ENCODE measurements at regions not wholly inside any gene's neighbourhood (a gene's known extent, or its start where the extent isn't known, plus 50 kb on each side); places are given as distances from the start of the nearest gene placed in this dataset.

GRCh38 chr18:25464227-25464626 is 112.3 kb upstream of the ZNF521 start:
- Histone ChIP-seq H3K9me2 (replicated peaks; ENCODE audit: low read length) (no peaks in the 10 kb centered on the region), H3K27ac (ENCODE audit: low read length) (no peak overlapping the region), H3K4me1 (ENCODE audit: insufficient read depth, low read length) (no peaks in the 10 kb centered on the region), H3K4me2 (ENCODE audit: low read length) (no peak overlapping the region), H3K9me3 (ENCODE audit: low read length) (no peaks in the 10 kb centered on the region), H3K27me3 (ENCODE audit: low read length) (peaks cover 53% of the 10 kb centered on the region), H3K9ac (ENCODE audit: low read length) (no peak overlapping the region), H4K20me1 (ENCODE audit: low read length) (no peaks in the 10 kb centered on the region), H2AFZ (ENCODE audit: low read length) (no peak overlapping the region), H3F3A (ENCODE audit: low read length, unreplicated experiment) (no peaks in the 10 kb centered on the region), H3K36me3 (ENCODE audit: low read depth, low read length) (no peaks in the 10 kb centered on the region), H3K79me2 (ENCODE audit: low read length) (no peaks in the 10 kb centered on the region), H3K4me3 (ENCODE audit: low read length) (no peak overlapping the region)
- BruUV-seq (replicated peaks): no TSS peak
- ATAC-seq (no peak), DNase-seq (no peak)
- intact Hi-C loops (cut with micrococcal nuclease): no loop called here
- POLR2A ChIA-PET (ENCODE audit: unreplicated experiment): no interaction called here
- CTCF ChIA-PET: no interaction called here
- no peak for TF ChIP-seq EZH2phosphoT487 (IDR thresholded peaks at IDR 0.05; ENCODE audit: borderline replicate concordance, low read length)
- TF ChIP-seq EZH2 (IDR thresholded peaks at IDR 0.05; ENCODE audit: low read length, unreplicated experiment): no peak
- no peak for TF ChIP-seq CTCF (conservative IDR thresholded peaks at IDR 0.05; ENCODE audit: low read depth, low read length)

DNA sequence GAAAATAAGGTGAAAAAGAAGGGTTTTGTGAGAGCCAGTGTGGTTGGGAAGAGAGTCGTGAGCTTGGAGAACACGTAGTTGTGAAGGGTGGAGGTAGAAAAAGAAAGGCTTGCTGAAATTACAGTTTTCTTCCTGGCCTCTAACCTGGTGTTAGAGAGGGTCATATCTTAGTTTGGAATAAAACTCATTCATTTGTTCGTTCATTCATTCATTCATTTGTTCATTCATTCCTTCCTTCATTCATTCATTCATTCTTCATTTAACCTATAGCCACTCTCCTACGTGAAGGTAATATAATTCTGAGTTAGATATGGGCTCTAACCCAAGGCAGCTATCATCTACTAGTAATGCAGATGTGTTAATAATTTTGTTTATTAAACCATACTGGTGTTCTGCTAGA is 111.8 kb upstream of the ZNF521 start:
- POLR2A ChIA-PET (ENCODE audit: unreplicated experiment): no interaction called here
- BruUV-seq (replicated peaks): no TSS peak

GRCh38 chr18:25459814-25460213 is 107.8 kb upstream of the ZNF521 start:
- H3K9me2 ChIP-seq (replicated peaks; ENCODE audit: low read length): no peaks in the 10 kb centered on the region
- BruUV-seq (replicated peaks): no TSS peak
- no peak for TF ChIP-seq CTCF (conservative IDR thresholded peaks at IDR 0.05; ENCODE audit: low read depth, low read length)
- no peak for TF ChIP-seq EZH2phosphoT487 (IDR thresholded peaks at IDR 0.05; ENCODE audit: borderline replicate concordance, low read length)
- no peak overlapping the region for H3K4me3 ChIP-seq (ENCODE audit: low read length)
- no peak overlapping the region for H3K4me2 ChIP-seq (ENCODE audit: low read length)
- no peak overlapping the region for H2AFZ ChIP-seq (ENCODE audit: low read length)
- H3K79me2 ChIP-seq (ENCODE audit: low read length): no peaks in the 10 kb centered on the region
- DNase-seq (no peak), ATAC-seq (no peak)
- no peaks in the 10 kb centered on the region for H3F3A ChIP-seq (ENCODE audit: low read length, unreplicated experiment)
- no peaks in the 10 kb centered on the region for H4K20me1 ChIP-seq (ENCODE audit: low read length)
- no peaks in the 10 kb centered on the region for H3K36me3 ChIP-seq (ENCODE audit: low read depth, low read length)
- ChIA-PET CTCF (no interaction called here), POLR2A (ENCODE audit: unreplicated experiment) (no interaction called here)
- no peaks in the 10 kb centered on the region for H3K4me1 ChIP-seq (ENCODE audit: insufficient read depth, low read length)
- no peak overlapping the region for H3K27ac ChIP-seq (ENCODE audit: low read length)
- intact Hi-C loops (cut with micrococcal nuclease): loop anchor here (2.0 kb wide), 1 partner anchor 583 kb away; no protein-coding TSS in a partner anchor
- peaks cover 46% of the 10 kb centered on the region for H3K27me3 ChIP-seq (ENCODE audit: low read length)
- H3K9ac ChIP-seq (ENCODE audit: low read length): no peak overlapping the region
- no peaks in the 10 kb centered on the region for H3K9me3 ChIP-seq (ENCODE audit: low read length)

More for the DNA sequence above, 111.8 kb upstream of the ZNF521 start:
- Histone ChIP-seq H3K4me3 (ENCODE audit: low read length) (no peak overlapping the region), H3K9me3 (ENCODE audit: low read length) (no peaks in the 10 kb centered on the region), H3K4me1 (ENCODE audit: insufficient read depth, low read length) (no peaks in the 10 kb centered on the region), H3K27me3 (ENCODE audit: low read length) (peaks cover 51% of the 10 kb centered on the region), H3K9ac (ENCODE audit: low read length) (no peak overlapping the region), H4K20me1 (ENCODE audit: low read length) (no peaks in the 10 kb centered on the region), H3K36me3 (ENCODE audit: low read depth, low read length) (no peaks in the 10 kb centered on the region), H3K79me2 (ENCODE audit: low read length) (no peaks in the 10 kb centered on the region), H2AFZ (ENCODE audit: low read length) (no peak overlapping the region), H3K4me2 (ENCODE audit: low read length) (no peak overlapping the region), H3K9me2 (replicated peaks; ENCODE audit: low read length) (no peaks in the 10 kb centered on the region), H3F3A (ENCODE audit: low read length, unreplicated experiment) (no peaks in the 10 kb centered on the region), H3K27ac (ENCODE audit: low read length) (no peak overlapping the region)
- no peak for TF ChIP-seq CTCF (conservative IDR thresholded peaks at IDR 0.05; ENCODE audit: low read depth, low read length)
- TF ChIP-seq EZH2phosphoT487 (IDR thresholded peaks at IDR 0.05; ENCODE audit: borderline replicate concordance, low read length): no peak
- TF ChIP-seq EZH2 (IDR thresholded peaks at IDR 0.05; ENCODE audit: low read length, unreplicated experiment): no peak
- CTCF ChIA-PET: no interaction called here
- no peak for ATAC-seq
- intact Hi-C loops (cut with micrococcal nuclease): no loop called here
- no peak for DNase-seq
